ENCODE measurements at regions not wholly inside any gene's neighbourhood (a gene's known extent, or its start where the extent isn't known, plus 50 kb on each side); places are given as distances from the start of the nearest gene placed in this dataset.

DNA sequence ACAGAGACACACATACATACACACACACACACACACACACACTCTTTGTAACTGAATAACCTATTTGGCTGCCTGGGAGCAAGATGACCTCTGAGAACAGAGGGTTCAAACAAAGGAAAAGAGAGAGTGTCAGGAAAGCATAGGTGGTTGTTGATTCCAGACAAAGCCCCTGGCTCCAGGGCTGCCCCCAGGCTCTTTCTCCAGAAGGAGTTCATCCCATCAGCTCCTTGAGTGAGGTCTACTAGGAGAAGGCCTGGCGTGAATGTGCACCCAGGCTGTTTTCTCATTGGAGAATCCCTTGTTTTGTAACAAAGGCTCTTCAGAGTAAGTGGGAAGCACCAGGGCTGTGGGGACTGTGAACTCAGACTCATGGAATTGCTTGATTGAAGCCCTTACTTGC lies 151.9 kb downstream of the EMP1 start:
- DNase-seq (ENCODE audit: low spot score): no peak
- Histone ChIP-seq H3K36me3 (replicated peaks; ENCODE audit: insufficient read depth, low read depth) (no peaks in the 10 kb centered on the region), H3K4me2 (no peak overlapping the region), H3K27ac (no peak overlapping the region), H3K79me2 (no peaks in the 10 kb centered on the region), H3K9me3 (ENCODE audit: low read depth) (no peaks in the 10 kb centered on the region), H3K27me3 (no peaks in the 10 kb centered on the region), H4K20me1 (ENCODE audit: insufficient read depth, poor library complexity, severe bottlenecking) (no peaks in the 10 kb centered on the region), H3K4me3 (no peak overlapping the region), H3K4me1 (ENCODE audit: insufficient read depth) (no peaks in the 10 kb centered on the region), H2AFZ (no peak overlapping the region), H3K9me2 (replicated peaks; ENCODE audit: insufficient read depth) (no peaks in the 10 kb centered on the region)
- 70% methylated on average over 1 of the region's 1 CpG for WGBS (ENCODE audit: low lambda C conversion rate, missing lambda C conversion rate)
- TF ChIP-seq EZH2phosphoT487 (IDR thresholded peaks at IDR 0.05; ENCODE audit: low read depth, severe bottlenecking, unreplicated experiment): no peak
- TF ChIP-seq, protein P1, sequence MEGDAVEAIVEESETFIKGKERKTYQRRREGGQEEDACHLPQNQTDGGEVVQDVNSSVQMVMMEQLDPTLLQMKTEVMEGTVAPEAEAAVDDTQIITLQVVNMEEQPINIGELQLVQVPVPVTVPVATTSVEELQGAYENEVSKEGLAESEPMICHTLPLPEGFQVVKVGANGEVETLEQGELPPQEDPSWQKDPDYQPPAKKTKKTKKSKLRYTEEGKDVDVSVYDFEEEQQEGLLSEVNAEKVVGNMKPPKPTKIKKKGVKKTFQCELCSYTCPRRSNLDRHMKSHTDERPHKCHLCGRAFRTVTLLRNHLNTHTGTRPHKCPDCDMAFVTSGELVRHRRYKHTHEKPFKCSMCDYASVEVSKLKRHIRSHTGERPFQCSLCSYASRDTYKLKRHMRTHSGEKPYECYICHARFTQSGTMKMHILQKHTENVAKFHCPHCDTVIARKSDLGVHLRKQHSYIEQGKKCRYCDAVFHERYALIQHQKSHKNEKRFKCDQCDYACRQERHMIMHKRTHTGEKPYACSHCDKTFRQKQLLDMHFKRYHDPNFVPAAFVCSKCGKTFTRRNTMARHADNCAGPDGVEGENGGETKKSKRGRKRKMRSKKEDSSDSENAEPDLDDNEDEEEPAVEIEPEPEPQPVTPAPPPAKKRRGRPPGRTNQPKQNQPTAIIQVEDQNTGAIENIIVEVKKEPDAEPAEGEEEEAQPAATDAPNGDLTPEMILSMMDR (IDR thresholded peaks at IDR 0.05; ENCODE audit: poor library complexity): no peak
- no peak for TF ChIP-seq EZH2 (IDR thresholded peaks at IDR 0.05; ENCODE audit: borderline replicate concordance)

DNA sequence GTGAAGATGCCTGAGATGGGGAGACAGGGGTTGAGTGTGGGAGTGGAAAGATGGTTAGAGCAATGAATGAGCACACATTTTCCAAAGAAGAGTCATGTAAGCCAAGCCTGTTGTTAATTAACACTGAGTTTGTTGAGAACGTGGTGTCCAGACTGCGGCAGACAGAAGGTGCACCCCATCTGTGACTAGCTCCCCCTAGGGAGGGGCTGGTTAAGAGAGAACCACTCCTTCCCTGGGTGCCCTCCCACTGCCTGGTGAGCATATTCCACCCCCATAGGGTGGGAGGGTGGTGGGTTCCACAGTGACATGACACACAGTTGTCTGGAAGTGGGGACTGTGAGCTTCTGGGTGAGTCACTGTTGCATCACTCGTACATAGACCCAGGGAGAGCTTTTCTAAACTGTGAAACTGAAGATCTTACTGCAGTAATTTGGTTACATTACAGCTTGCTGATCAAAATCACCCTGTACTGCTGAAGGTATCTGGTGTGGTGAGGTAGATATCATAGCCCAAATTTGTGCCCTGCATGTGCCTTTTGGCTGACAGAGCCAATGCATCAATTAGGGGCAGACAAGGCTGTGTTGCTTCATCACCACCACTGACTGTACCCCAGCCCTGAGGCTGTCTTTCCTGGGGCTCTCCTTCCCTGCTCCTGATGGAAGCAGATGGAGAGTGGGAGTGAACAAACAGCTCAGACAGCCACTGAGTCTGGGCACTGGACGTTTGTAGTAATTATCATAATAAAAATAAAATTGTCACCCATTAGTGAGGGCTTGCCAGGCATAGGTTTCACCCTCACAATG lies 150.9 kb downstream of the EMP1 start:
- H3K27me3 ChIP-seq: no peaks in the 10 kb centered on the region
- H3K9me3 ChIP-seq (ENCODE audit: low read depth): no peaks in the 10 kb centered on the region
- H4K20me1 ChIP-seq (ENCODE audit: insufficient read depth, poor library complexity, severe bottlenecking): no peaks in the 10 kb centered on the region
- no peaks in the 10 kb centered on the region for H3K79me2 ChIP-seq
- no peak overlapping the region for H3K4me3 ChIP-seq
- H3K4me1 ChIP-seq (ENCODE audit: insufficient read depth): no peaks in the 10 kb centered on the region
- no peak overlapping the region for H3K27ac ChIP-seq
- 55% methylated on average over 4 of the region's 4 CpGs for WGBS (ENCODE audit: low lambda C conversion rate, missing lambda C conversion rate)
- DNase-seq (ENCODE audit: low spot score): peak; percentile 11
- H3K4me2 ChIP-seq: no peak overlapping the region
- no peaks in the 10 kb centered on the region for H3K9me2 ChIP-seq (replicated peaks; ENCODE audit: insufficient read depth)
- no peaks in the 10 kb centered on the region for H3K36me3 ChIP-seq (replicated peaks; ENCODE audit: insufficient read depth, low read depth)
- no peak for TF ChIP-seq EZH2 (IDR thresholded peaks at IDR 0.05; ENCODE audit: borderline replicate concordance)
- TF ChIP-seq, protein P1 (IDR thresholded peaks at IDR 0.05; ENCODE audit: poor library complexity): no peak
- no peak for TF ChIP-seq EZH2phosphoT487 (IDR thresholded peaks at IDR 0.05; ENCODE audit: low read depth, severe bottlenecking, unreplicated experiment)
- H2AFZ ChIP-seq: no peak overlapping the region

DNA sequence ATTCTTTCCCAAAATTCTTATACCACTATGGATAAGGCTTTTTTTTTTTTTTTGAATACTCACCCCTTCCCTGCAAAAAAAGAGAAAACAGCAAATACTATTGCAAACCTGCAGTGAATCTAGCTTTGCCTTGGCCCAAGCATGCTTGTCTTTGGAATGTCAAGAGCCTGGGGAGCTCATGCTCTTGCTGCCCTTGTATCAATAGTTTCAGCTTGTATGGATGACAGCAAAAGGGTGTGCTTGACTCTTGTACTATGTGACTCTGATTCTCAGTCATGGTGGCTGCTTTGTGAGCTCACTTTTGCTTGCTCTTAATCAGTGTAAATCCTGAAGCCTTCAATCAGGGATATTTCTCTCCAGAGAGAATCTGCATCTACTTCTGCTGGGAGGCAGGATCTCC lies 149.2 kb downstream of the EMP1 start:
- TF ChIP-seq, protein P1 (IDR thresholded peaks at IDR 0.05; ENCODE audit: poor library complexity): no peak

More for the DNA sequence above, 149.2 kb downstream of the EMP1 start:
- H3K27ac ChIP-seq: no peak overlapping the region
- no peaks in the 10 kb centered on the region for H4K20me1 ChIP-seq (ENCODE audit: insufficient read depth, poor library complexity, severe bottlenecking)
- no peaks in the 10 kb centered on the region for H3K36me3 ChIP-seq (replicated peaks; ENCODE audit: insufficient read depth, low read depth)
- H2AFZ ChIP-seq: no peak overlapping the region
- no peak overlapping the region for H3K4me3 ChIP-seq
- H3K27me3 ChIP-seq: no peaks in the 10 kb centered on the region
- H3K9me2 ChIP-seq (replicated peaks; ENCODE audit: insufficient read depth): no peaks in the 10 kb centered on the region
- no peaks in the 10 kb centered on the region for H3K4me1 ChIP-seq (ENCODE audit: insufficient read depth)
- no peak for DNase-seq (ENCODE audit: low spot score)
- H3K4me2 ChIP-seq: no peak overlapping the region
- no peaks in the 10 kb centered on the region for H3K9me3 ChIP-seq (ENCODE audit: low read depth)
- H3K79me2 ChIP-seq: no peaks in the 10 kb centered on the region
